HG03575 (cell line): ENCODE measurements at regions not wholly inside any gene's neighbourhood (a gene's known extent, or its start where the extent isn't known, plus 50 kb on each side); places are given as distances from the start of the nearest gene placed in this dataset.

Experiments
- ATAC-seq: cut with Tn5 transposase; IDR thresholded peaks from one replicate; pipeline ENCODE4 v1.9.1; 2021; ENCODE audit not compliant: unreplicated experiment, insufficient number of reproducible peaks, low FRiP score; ENCODE audit errors: extremely low read depth

GRCh38 chr1:238562341-238562740, 671.6 kb upstream of the ZP4 start:
- no peak for ATAC-seq

- ATAC-seq, result no peak
These were observed 668.0 kb upstream of the ZP4 start for GRCh38 chr1:238558746-238559145.

GRCh38 chr1:238558156-238558555, 667.4 kb upstream of the ZP4 start:
- no peak for ATAC-seq

- ATAC-seq, result no peak
These were observed 661.5 kb upstream of the ZP4 start for GRCh38 chr1:238552271-238552670.

GRCh38 chr1:238549137-238549536, 658.4 kb upstream of the ZP4 start:
- no peak for ATAC-seq

- ATAC-seq, result no peak
These were observed 655.4 kb upstream of the ZP4 start for GRCh38 chr1:238546118-238546517.

GRCh38 chr1:238537641-238538040, 646.9 kb upstream of the ZP4 start:
- ATAC-seq, result no peak

GRCh38 chr1:238530209-238530851, 639.6 kb upstream of the ZP4 start:
- ATAC-seq, result no peak

- ATAC-seq, result no peak
These were observed 627.0 kb upstream of the ZP4 start for GRCh38 chr1:238517711-238518110.

- ATAC-seq, result no peak
These were observed 610.6 kb upstream of the ZP4 start for GRCh38 chr1:238501290-238501689.

GRCh38 chr1:238499021-238499420, 608.3 kb upstream of the ZP4 start:
- no peak for ATAC-seq

GRCh38 chr1:238492271-238492670, 601.5 kb upstream of the ZP4 start:
- ATAC-seq, result no peak

GRCh38 chr1:238491265-238491664, 600.5 kb upstream of the ZP4 start:
- ATAC-seq, result no peak

- ATAC-seq, result no peak
These were observed 598.3 kb upstream of the ZP4 start for GRCh38 chr1:238489006-238489405.

- no peak for ATAC-seq
These were observed 597.7 kb upstream of the ZP4 start for GRCh38 chr1:238488401-238488800.

- ATAC-seq, result no peak
These were observed 597.2 kb upstream of the ZP4 start for GRCh38 chr1:238487931-238488330.

- no peak for ATAC-seq
These were observed 595.1 kb upstream of the ZP4 start for GRCh38 chr1:238485912-238486209.

- ATAC-seq, result no peak
These were observed 594.6 kb upstream of the ZP4 start for GRCh38 chr1:238485057-238485911.

- ATAC-seq, result no peak
These were observed 593.4 kb upstream of the ZP4 start for GRCh38 chr1:238484121-238484520.

GRCh38 chr1:238476841-238477240, 586.1 kb upstream of the ZP4 start:
- no peak for ATAC-seq

GRCh38 chr1:238475712-238476111, 585.0 kb upstream of the ZP4 start:
- ATAC-seq, result no peak
